Activated T-helper 1 cell treated with anti-CD3 and anti-CD28 coated beads, Interleukin-12 subunit alpha, Interleukin-12 subunit beta, Interleukin-2, Interleukin-4 antibody, amounts not matched to agents 30 ng/mL and 10 ng/mL and 1 ng/mL, durations not matched to agents 14 hours and 24 hours and 36 hours (primary cell): ENCODE measurements at regions not wholly inside any gene's neighbourhood (a gene's known extent, or its start where the extent isn't known, plus 50 kb on each side); places are given as distances from the start of the nearest gene placed in this dataset.
"Not testable (repeated sequence)": the region's sequence is repeated elsewhere in the genome, so short reads cannot be mapped to it uniquely, and the experiment has no call there.

Source experiments
- DNase-seq: peaks from one replicate; pipeline ENCODE4 v3.0.0; 2021; ENCODE audit warnings: low spot score
- H3K27ac Mint-ChIP-seq: one replicate; pipeline ENCODE4 v1.8.0; 2021; ENCODE audit warnings: mild to moderate bottlenecking, mixed read lengths
- H3K27me3 Mint-ChIP-seq: one replicate; pipeline ENCODE4 v1.8.0; 2022; ENCODE audit warnings: mild to moderate bottlenecking, moderate library complexity, mixed read lengths; ENCODE audit not compliant: insufficient read depth
- H3K36me3 Mint-ChIP-seq: one replicate; pipeline ENCODE4 v1.8.0; 2021; ENCODE audit warnings: low read depth, mixed read lengths
- H3K4me1 Mint-ChIP-seq: one replicate; pipeline ENCODE4 v1.8.0; 2021; ENCODE audit warnings: low read depth, mixed read lengths
- H3K4me3 Mint-ChIP-seq: one replicate; pipeline ENCODE4 v1.8.0; 2021; ENCODE audit warnings: mild to moderate bottlenecking, moderate library complexity, mixed read lengths
- H3K9me3 Mint-ChIP-seq: one replicate; pipeline ENCODE4 v1.8.0; 2021; ENCODE audit warnings: mixed read lengths
- intact Hi-C: fragments of 100-400 bp; cut with micrococcal nuclease; formaldehyde crosslinking; loops from one replicate; pipeline ENCODE4 v1.15.1; 2024

GRCh38 chr2:175823002-175823706 is 178.9 kb downstream of the LNPK start:
- H3K4me1 Mint-ChIP-seq = no peaks in the 10 kb centered on the region
- no peaks in the 10 kb centered on the region for H3K9me3 Mint-ChIP-seq
- H3K4me3 Mint-ChIP-seq = no peak overlapping the region
- no peaks in the 10 kb centered on the region for H3K36me3 Mint-ChIP-seq
- intact Hi-C loops = no loop called here
- peaks cover 3% of the 10 kb centered on the region for H3K27me3 Mint-ChIP-seq
- H3K27ac Mint-ChIP-seq = no peak overlapping the region
- no peak for DNase-seq

GRCh38 chr2:175817221-175817620 is 184.8 kb downstream of the LNPK start:
- intact Hi-C loops = no loop called here
- no peaks in the 10 kb centered on the region for H3K4me1 Mint-ChIP-seq
- no peaks in the 10 kb centered on the region for H3K36me3 Mint-ChIP-seq
- no peaks in the 10 kb centered on the region for H3K9me3 Mint-ChIP-seq
- no peak overlapping the region for H3K27ac Mint-ChIP-seq
- no peak overlapping the region for H3K4me3 Mint-ChIP-seq
- H3K27me3 Mint-ChIP-seq = no peaks in the 10 kb centered on the region
- no peak for DNase-seq

- H3K36me3 Mint-ChIP-seq = no peaks in the 10 kb centered on the region
- no peak for DNase-seq
- H3K4me3 Mint-ChIP-seq = no peak overlapping the region
- intact Hi-C loops = no loop called here
- H3K27me3 Mint-ChIP-seq = no peaks in the 10 kb centered on the region
- H3K4me1 Mint-ChIP-seq = no peaks in the 10 kb centered on the region
- no peak overlapping the region for H3K27ac Mint-ChIP-seq
- no peaks in the 10 kb centered on the region for H3K9me3 Mint-ChIP-seq
Measured at GRCh38 chr2:175815537-175815936, 186.5 kb downstream of the LNPK start.

GRCh38 chr2:175811971-175812370 is 190.1 kb downstream of the LNPK start:
- Mint-ChIP-seq H3K9me3 (no peaks in the 10 kb centered on the region), H3K36me3 (no peaks in the 10 kb centered on the region)
- intact Hi-C loops = no loop called here

GRCh38 chr2:175808858-175809257 is 193.2 kb downstream of the LNPK start:
- no peak for DNase-seq
- intact Hi-C loops = no loop called here
- H3K4me3 Mint-ChIP-seq = no peak overlapping the region
- H3K36me3 Mint-ChIP-seq = no peaks in the 10 kb centered on the region
- no peaks in the 10 kb centered on the region for H3K4me1 Mint-ChIP-seq
- H3K9me3 Mint-ChIP-seq = no peaks in the 10 kb centered on the region
- peaks cover 2% of the 10 kb centered on the region for H3K27me3 Mint-ChIP-seq
- H3K27ac Mint-ChIP-seq = no peak overlapping the region

More at GRCh38 chr2:175811971-175812370, 190.1 kb downstream of the LNPK start:
- DNase-seq = no peak
- Mint-ChIP-seq H3K27ac (no peak overlapping the region), H3K4me1 (no peaks in the 10 kb centered on the region), H3K27me3 (no peaks in the 10 kb centered on the region), H3K4me3 (no peak overlapping the region)

- no peaks in the 10 kb centered on the region for H3K36me3 Mint-ChIP-seq
- intact Hi-C loops = no loop called here
- H3K4me3 Mint-ChIP-seq = no peak overlapping the region
- H3K9me3 Mint-ChIP-seq = no peaks in the 10 kb centered on the region
- H3K27ac Mint-ChIP-seq = no peak overlapping the region
- no peak for DNase-seq
- no peaks in the 10 kb centered on the region for H3K4me1 Mint-ChIP-seq
- peaks cover 2% of the 10 kb centered on the region for H3K27me3 Mint-ChIP-seq
Measured at GRCh38 chr2:175808078-175808477, 194.0 kb downstream of the LNPK start.

GRCh38 chr2:175807031-175807873 is 194.8 kb downstream of the LNPK start:
- no peaks in the 10 kb centered on the region for H3K36me3 Mint-ChIP-seq
- H3K27ac Mint-ChIP-seq = no peak overlapping the region
- DNase-seq = no peak
- intact Hi-C loops = no loop called here
- H3K27me3 Mint-ChIP-seq = peaks cover 2% of the 10 kb centered on the region
- H3K9me3 Mint-ChIP-seq = no peaks in the 10 kb centered on the region
- no peak overlapping the region for H3K4me3 Mint-ChIP-seq
- no peaks in the 10 kb centered on the region for H3K4me1 Mint-ChIP-seq

- H3K4me1 Mint-ChIP-seq = no peaks in the 10 kb centered on the region
- H3K9me3 Mint-ChIP-seq = no peaks in the 10 kb centered on the region
- DNase-seq = no peak
- H3K4me3 Mint-ChIP-seq = no peak overlapping the region
- no peak overlapping the region for H3K27ac Mint-ChIP-seq
- peaks cover 2% of the 10 kb centered on the region for H3K27me3 Mint-ChIP-seq
- intact Hi-C loops = no loop called here
- no peaks in the 10 kb centered on the region for H3K36me3 Mint-ChIP-seq
Measured at GRCh38 chr2:175806570-175806969, 195.5 kb downstream of the LNPK start.

GRCh38 chr2:175806125-175806490 is 196.0 kb downstream of the LNPK start:
- no peaks in the 10 kb centered on the region for H3K4me1 Mint-ChIP-seq
- no peaks in the 10 kb centered on the region for H3K36me3 Mint-ChIP-seq
- no peaks in the 10 kb centered on the region for H3K9me3 Mint-ChIP-seq
- intact Hi-C loops = no loop called here
- no peak overlapping the region for H3K4me3 Mint-ChIP-seq
- no peak for DNase-seq
- H3K27me3 Mint-ChIP-seq = peaks cover 2% of the 10 kb centered on the region
- H3K27ac Mint-ChIP-seq = no peak overlapping the region

GRCh38 chr2:175805442-175806124 is 196.5 kb downstream of the LNPK start:
- Mint-ChIP-seq H3K4me3 (no peak overlapping the region), H3K27me3 (peaks cover 2% of the 10 kb centered on the region), H3K27ac (no peak overlapping the region), H3K36me3 (no peaks in the 10 kb centered on the region), H3K4me1 (no peaks in the 10 kb centered on the region), H3K9me3 (no peaks in the 10 kb centered on the region)
- no peak for DNase-seq
- intact Hi-C loops = no loop called here

GRCh38 chr2:175804122-175804521 is 197.9 kb downstream of the LNPK start:
- Mint-ChIP-seq H3K4me3 (no peak overlapping the region), H3K9me3 (no peaks in the 10 kb centered on the region), H3K4me1 (no peaks in the 10 kb centered on the region), H3K36me3 (no peaks in the 10 kb centered on the region), H3K27ac (no peak overlapping the region), H3K27me3 (peaks cover 2% of the 10 kb centered on the region)
- intact Hi-C loops = no loop called here
- no peak for DNase-seq

- H3K9me3 Mint-ChIP-seq, DNase-seq, H3K27ac Mint-ChIP-seq, H3K27me3 Mint-ChIP-seq, H3K4me3 Mint-ChIP-seq, intact Hi-C loops, H3K4me1 Mint-ChIP-seq, H3K36me3 Mint-ChIP-seq: not testable (repeated sequence)
Measured at GRCh38 chr2:175796422-175796821, 205.6 kb downstream of the LNPK start.

- Mint-ChIP-seq H3K4me1 (no peaks in the 10 kb centered on the region), H3K36me3 (no peaks in the 10 kb centered on the region), H3K4me3 (no peak overlapping the region), H3K9me3 (peaks cover 8% of the 10 kb centered on the region), H3K27me3 (no peaks in the 10 kb centered on the region), H3K27ac (no peak overlapping the region)
- intact Hi-C loops = no loop called here
- no peak for DNase-seq
Measured at GRCh38 chr2:175793648-175794047, 208.4 kb downstream of the LNPK start.
